A204.1 (cell line): ENCODE measurements at regions not wholly inside any gene's neighbourhood (a gene's known extent, or its start where the extent isn't known, plus 50 kb on each side); places are given as distances from the start of the nearest gene placed in this dataset.
"Not testable (repeated sequence)": the region's sequence is repeated elsewhere in the genome, so short reads cannot be mapped to it uniquely, and the experiment has no call there.

Experiments used
- FAIRE-seq: peaks from 2 replicates; lab custom pipeline; 2012; peaks lifted over from hg19 to GRCh38; lab: Jason Lieb, UNC

DNA sequence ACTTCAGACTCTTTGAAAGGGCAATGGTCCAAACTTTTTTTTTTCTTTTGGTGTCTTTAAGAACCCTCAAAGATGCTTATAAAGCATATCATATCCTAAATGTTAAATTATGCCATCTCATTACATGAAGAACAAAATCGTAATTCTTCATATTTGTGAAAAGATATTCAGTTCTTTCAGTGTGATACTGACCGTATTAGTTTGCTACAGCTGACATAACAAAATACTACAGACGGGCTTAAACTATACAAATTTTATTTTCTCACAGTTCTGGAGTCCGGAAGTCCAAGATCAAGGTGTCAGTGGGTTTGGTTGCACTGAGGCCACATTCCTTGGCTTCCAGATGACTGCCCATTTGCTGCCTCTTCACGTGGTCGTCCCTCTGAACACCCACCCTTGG is 1377.2 kb upstream of the ZEB2 start:
- no peak for FAIRE-seq

DNA sequence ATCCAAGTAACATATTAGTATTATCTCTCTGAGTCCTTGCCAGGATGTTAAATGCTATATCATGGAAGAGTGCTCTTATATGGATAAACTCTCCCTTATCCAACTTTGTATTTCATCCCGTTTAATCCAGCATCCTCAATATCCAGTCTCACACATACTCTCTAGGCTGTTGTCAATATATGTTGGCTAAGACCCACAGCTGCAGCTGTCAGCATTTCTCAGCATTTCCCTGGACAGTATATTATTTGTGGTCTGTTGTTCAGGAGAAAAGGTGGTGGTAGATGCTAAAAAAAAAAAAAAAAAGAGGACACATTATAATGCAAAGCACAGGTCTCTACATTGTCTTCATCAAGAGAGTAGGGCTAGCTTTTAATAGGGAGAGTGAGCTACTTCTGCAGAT is 1368.0 kb upstream of the ZEB2 start:
- FAIRE-seq = no peak

DNA sequence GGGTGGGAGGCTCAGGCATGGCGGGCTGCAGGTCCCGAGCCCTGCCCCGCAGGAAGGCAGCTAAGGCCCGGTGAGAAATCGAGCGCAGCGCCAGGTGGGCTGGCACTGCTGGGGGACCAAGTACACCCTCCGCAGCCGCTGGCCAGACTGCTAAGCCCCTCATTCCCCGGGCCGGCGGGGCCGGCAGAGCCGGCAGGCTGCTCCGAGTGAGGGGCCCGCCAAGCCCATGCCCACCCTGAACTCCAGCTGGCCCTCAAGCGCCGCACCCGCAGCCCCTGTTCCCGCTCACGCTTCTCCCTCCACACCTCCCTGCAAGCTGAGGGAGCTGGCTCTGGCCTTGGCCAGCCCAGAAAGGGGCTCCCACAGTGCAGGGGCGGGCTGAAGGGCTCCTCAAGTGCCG is 1361.1 kb upstream of the ZEB2 start:
- not testable (repeated sequence) for FAIRE-seq

DNA sequence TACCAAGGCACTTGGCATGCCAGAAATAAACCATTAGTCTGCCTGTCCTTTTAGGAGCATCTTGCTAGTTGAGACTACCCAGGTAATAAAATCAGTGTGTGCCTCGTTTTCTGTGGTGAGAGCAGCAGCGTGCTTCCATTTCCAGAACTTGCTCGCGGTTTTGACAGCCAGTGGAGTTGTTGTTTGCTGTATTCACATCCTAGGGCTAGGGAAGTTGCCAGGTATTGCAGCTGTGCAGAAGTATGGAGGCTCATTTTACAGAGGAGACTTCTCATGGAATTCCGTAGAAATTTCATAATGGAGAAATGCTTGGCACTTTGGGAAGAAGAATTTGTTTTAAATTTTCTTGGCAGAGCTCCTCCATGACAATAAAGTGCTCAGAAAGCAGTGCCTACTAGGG is 1355.1 kb upstream of the ZEB2 start:
- no peak for FAIRE-seq

DNA sequence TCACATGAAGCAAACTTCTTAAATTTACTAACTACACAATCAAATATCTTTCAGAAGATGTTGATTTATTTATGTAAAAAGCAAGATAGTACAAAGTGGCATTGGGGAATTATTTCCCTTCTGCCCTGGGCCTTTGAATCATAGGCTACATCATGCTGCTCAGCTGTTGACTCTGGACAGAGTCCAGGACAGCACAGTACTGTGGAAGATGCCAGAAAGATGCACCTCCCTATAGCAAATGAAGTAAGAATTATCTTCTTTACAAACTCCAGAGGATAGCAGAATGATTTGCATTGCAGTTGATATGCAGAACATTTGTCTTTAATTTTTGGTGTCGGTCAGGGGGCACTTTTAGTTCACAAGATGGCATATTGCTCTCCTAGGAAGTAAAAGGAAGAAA is 1354.5 kb upstream of the ZEB2 start:
- FAIRE-seq = no peak

DNA sequence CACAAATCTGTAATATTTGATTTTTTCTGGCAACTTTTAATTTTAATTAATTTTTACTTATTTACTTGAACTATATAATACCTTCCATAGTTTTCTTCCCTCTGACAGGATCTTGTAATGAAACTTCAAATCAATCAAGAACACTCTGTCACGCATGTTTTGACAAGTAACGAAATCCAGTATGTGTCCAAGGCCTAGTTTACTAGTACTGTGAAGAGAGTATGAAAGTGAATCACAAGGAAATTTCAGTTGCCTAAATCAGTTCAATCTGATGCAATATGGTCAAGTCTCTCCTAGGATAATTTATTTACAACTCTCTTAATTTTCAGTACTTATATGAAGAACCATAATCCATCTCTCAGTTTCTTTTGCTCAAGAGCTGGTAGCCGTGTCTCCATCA is 1344.6 kb upstream of the ZEB2 start:
- FAIRE-seq = no peak

DNA sequence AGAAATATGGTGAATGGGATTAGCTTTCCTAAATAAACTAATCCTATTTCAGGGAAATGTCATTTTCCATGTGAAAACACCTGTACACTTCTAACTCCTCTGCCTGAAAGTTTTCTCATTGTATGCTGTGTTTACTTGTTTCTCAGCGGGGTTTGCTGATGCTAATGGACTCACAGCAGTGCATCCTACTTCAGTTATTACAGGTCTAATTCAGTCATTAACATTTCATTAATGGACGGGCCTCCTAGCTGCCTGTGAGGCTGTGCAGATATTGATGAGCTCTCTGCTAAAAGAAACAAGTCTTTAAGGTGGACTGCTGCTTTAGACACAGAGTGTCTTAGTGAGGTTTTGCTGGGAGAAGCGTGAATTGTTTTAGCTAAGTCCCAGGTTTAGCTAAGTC is 1342.0 kb upstream of the ZEB2 start:
- FAIRE-seq = no peak

DNA sequence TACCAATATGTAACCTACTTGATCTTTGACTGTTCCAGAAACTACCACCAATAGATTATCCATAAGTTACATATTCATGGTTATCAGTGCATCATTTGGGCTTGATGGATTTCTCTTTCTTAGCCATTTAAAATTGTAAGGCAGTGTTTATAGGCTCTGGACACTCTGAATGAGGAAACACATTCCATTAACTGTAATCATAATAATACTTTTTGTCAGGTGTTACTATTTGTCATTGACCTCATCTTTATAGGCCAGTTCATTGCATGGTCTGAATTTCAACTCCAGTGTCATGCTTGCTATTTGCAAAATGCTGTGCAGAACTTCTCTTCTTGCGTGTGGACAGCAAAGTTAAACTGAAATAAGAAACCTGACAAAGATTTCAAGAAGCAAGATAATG is 1340.2 kb upstream of the ZEB2 start:
- no peak for FAIRE-seq

DNA sequence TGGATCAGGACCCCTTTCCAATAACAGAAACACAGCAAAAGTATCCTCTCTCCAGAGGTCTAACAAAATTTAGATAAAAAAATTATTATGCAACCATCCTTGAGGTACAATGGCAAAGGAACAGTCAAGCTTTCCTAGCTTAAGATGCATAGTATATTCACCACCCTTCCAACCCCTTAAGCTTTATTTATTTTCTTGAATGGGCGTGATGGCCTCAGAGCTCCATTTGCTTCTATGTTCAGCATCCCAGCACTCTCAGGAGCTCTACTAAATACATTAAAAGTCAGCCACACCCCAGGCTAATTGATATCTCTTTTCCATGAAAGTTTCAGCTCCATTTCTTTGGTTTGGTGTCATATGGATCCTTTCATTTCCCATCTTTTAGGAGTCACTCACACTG is 1335.2 kb upstream of the ZEB2 start:
- FAIRE-seq = no peak

DNA sequence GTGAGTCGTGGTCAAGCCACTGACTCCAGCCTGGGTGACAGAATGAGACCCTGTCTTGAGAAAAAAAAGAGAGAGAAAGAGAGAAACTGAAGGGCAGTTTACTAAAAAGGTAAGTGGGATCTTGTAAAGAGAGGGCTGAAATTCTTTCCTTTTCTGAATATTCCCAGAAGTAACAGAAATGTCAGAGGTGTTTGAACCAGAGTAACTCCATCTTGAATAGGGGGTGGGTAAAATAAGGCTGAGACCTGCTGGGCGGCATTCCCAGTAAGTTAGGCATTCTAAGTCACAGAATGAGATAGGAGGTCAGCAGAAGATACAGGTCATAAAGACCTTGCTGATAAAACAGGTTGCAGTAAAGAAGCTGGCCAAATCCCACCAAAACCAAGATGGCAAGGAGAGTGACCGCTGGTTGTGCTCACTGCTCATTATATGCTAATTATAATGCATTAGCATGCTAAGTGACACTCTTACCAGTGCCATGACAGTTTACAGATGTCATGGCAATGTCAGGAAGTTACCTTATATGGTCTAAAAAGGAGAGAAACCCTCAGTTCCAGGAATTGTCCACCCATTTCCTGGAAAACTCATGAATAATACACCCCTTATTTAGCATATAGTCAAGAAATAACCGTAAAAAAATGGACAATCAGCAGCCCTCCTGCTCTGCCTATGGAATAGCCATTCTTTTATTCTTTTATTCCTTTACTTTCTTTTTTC is 1334.3 kb upstream of the ZEB2 start:
- no peak for FAIRE-seq

DNA sequence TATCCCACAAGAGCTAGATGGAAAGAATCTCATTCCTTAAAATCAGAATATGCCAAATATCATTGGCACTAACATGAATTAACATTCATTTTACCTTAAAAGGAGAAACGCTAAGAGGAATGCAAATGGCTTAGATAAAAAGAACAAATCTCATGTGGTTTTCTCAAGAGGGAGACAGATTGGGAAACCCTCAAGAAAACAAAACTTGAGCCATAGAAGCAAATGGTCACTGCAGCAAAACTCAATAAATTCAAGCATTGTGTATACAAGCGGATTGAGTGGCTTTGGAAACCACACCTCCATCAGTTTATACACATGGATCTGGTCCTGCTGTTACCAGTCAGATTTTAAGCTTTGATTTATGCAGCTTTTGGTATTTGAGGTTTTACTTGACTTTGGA is 1331.8 kb upstream of the ZEB2 start:
- FAIRE-seq = no peak

DNA sequence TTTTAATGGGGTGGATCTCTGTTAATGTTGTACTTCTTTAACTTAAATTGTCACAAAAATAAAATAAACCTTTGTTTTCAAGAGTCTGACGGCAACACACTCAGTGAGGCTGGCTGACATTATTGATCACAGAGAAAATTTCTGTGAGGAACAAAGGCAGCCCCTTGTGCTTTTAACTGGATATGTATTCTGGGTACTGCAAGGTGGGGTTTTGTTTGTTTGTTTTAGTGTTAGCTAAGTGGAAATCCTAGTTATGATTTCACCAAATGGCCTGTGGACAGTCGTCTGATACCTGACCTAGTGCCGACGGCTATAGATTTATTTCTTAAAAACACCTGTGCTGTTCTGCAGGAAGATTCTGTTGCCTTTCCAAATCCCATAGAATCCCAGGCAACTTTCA is 1329.5 kb upstream of the ZEB2 start:
- FAIRE-seq = no peak

DNA sequence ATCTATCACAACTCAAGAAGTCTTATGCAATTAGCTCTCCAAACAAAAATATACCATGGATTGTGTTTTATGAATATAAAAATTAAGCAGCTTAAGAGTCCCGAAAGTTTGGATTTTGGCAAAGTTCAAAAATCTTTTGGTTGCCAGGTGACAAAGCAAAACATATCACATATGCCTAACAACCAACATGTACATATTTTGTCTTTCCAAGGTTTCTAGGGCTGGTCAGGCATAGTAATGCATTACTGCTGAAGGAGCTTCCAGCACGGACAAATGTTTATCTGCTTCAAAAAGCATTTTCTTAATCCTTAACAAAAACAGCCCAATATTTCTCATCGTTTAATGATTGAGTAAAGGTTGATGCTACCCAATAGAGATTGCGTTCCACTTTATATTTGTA is 1327.1 kb upstream of the ZEB2 start:
- no peak for FAIRE-seq

DNA sequence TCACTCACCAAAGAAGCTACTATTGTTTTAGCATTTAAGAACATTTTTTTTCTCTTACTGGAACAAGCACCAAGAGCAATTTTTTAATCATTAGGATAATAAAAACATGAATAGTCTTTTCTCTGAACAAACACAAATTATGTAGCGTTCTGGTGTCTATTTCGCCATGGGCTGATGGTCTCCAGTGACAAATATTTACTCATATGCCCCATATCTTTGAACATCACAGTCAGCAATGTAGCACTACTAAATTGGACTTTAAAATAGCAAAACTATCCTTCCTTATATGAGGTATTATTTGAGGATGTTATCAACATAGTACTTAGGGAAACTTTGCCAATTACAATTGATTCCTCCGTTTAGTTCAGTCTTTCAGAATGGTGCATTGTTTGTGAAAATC is 1326.0 kb upstream of the ZEB2 start:
- FAIRE-seq = no peak

DNA sequence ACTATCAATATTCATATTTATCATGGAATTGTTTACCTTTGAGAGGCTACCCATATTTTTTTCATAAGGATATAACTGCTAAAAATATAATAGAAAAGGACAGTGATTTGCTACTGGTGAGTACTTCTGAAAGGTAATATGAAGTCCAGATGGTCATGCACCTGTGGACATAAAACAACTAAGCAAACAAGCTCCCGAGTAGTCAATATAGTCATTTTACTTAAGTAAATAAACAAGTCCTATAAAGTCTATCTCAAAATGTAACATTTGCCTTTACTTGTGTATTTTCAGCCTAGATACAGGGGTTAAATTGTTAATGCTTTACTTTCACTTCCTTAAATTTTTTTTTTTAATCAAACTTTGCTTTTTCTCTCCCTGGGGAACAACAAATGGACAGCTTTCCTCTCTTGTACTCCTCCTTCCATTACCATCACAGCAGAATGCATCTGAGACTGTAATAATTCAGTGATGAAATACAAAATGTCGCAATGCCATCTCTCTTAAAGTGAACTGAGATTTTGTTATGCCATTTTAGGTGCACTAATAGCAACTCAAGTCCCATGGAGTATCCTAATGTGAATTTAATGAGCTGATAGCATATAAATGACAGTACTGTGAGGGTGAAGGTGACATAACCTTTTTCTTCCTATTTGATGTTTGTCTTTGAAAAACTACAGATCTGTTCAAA is 1325.4 kb upstream of the ZEB2 start:
- no peak for FAIRE-seq

DNA sequence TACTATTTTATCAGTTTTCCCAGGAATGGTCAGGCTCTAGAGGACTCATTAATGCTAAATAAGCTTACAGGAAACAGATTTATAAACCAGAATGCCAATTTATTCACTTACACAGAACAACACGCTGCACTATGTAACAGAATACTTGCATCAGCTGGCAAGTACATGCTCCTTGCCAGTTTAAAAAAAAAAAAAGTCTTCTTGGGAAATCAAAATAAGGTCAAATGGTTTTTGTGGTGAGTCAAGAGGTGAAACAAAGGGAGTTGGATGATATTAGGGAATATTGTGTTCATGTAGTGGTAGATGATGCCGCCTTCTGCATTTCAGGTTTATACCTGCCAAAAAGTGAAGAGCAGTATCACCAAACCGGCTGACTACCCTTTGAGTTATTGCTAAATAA is 1322.1 kb upstream of the ZEB2 start:
- FAIRE-seq = no peak

DNA sequence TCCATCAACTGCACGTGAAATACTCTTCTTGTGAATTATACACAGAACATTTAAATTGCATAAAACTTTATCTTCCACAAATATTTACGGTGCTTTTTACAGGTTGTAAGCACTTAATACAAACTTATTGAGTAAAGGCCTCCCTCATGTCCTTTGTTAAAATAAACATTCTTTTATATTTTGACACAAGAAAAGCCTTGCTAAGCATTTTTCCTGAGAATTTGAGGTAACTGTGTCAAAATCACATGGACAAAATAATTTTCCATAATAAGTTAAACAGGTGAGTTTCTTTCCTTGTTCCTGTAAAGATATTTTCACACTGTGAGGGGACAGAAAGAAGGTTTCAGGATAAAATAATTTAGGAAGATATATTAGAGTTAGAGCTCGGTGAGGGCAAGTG is 1317.1 kb upstream of the ZEB2 start:
- FAIRE-seq = no peak

DNA sequence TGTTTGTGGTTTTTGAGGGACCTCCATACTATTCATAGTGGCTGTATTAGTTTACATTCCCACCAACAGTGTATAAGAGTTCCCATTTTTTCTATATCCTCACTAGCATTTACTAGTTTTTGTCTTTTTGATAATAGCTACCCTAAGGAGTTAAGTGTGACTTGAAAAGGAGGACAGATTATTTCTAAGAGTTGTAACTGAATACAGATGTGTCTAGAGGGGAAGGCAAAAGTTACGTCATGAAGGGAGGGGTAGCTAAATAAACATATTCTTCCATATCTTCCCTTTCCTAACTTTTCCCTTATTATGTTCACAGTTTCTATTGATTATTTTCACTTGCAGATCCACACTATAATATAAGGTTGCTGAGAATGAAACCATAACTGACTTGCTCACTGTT is 1315.7 kb upstream of the ZEB2 start:
- FAIRE-seq = no peak

DNA sequence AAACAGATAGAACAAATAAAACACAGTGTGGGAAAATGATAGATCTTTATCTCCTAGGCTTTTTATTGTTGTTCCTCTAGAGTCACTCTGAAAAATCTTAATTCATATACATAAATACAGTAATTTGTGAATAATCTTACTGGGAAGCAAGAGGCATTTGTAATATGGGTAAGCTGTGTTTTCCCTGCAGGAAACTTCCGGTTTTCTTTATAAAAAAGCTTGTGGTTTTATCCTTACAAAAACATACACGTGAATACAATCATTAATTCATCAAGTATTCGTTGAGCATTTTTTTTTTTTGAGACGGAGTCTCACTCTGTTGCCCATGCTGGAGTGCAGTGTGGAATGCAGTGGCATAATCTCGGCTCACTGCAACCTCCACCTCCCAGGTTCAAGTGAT is 1312.8 kb upstream of the ZEB2 start:
- FAIRE-seq = no peak

DNA sequence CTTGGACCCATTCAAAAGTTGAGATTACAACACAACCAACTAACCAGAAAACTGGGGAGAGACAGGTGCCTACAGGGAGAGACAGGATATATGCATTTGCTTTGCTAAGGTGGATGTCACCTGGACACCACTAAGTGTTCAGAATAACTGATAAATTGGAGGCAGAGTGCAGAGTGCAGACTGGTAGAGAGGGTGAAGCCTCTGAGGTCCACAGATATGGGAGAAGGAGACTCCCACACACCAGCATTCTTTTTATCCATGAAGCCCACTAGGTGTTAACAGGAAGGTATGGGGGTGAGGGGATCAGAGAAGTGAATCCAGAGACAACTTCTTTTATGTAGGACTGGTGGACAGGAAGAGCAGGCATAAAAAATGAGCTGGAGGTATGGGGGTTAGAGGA is 1310.0 kb upstream of the ZEB2 start:
- no peak for FAIRE-seq

DNA sequence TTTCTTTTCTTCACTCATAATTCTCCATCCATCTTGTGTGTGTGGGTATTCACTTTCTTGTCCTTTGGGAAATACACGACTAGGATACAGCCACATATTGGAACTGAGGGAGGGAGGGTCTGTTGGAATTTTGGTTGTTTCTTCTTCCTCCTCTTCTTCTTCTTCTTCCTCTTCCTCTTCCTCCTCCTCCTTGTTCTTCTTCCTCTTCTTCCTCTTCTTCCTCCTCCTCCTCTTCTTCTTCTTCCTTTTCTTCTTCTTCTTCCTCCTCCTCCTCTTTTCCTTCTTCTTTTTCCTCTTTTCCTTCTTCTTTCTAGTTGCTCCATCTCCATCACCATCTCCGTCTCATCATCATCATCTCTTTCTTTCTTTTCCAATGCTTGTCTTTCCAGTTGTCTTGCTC is 1307.3 kb upstream of the ZEB2 start:
- FAIRE-seq = no peak

DNA sequence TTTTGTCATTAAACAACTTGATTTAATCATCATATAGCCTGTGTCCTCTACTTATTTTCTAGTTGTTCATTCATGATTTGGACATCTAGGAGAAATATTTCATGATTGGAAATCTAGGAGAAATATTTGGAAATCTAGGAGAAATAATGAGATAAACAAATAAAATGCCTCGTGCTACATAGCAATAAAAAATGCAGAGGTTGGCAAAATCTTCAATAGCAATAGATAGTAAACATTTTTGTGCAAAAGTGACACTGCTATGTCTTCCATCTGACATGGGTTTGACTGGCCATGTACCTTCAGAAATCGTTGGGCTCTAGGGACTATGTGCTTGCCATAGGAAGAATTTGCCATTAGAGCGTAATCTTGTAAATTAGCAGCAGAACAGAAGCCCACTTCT is 1304.5 kb upstream of the ZEB2 start:
- FAIRE-seq = no peak

DNA sequence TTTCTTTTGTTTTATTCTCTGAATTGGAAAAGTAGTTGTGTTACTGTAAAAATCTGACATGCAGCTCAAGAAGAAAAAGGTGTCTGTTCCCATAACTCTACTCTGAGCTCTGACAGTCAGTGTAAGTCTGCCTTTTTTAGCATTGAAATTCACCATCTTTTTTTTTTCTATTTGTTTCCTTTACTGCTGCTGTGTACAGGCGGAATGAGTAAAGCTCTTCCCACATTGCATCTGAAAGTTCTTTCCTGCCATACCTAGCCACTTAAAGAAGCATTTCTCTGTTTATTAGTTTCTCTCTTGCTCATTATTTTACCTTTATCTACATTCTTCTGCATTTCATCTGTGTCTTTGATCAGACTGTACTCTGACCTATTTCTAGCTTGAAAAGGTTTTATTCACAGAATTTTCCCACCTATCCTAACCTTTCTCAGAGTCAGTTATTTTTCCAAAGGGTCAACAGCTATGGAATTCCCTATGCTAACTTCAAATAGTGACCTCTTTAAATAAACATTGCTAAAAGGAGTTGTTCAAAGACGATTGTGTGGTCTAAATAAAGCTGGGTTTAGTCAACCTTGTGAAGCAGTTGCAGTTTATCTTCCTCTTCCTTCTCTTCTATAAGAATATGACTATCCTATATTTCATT is 1303.1 kb upstream of the ZEB2 start:
- no peak for FAIRE-seq

DNA sequence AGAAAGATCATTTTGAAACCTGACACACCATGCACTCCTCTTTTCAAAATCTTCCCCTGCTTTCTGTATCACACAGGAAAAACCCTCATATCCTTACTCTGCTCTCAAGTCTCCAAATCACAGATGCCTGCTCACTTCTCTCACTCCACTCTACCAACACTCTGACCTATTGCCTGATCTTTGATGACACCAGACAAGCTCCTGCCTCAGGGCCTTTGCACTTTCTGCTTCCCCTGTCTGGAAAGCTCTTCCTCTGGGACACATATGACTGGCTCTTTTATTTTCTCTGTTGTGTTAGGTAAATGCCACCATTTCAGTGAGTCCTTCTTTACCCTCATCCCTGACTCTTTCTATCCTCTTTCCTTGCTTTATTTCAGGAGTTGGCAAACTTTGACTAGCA is 1300.7 kb upstream of the ZEB2 start:
- FAIRE-seq = no peak
